MCF 10A (cell line): ENCODE measurements at regions not wholly inside any gene's neighbourhood (a gene's known extent, or its start where the extent isn't known, plus 50 kb on each side); places are given as distances from the start of the nearest gene placed in this dataset.

Source experiments
- BruUV-seq: library from RNA; stranded (reverse); fragments of 400-500 nt; replicated peaks from 2 replicates; lab custom pipeline; 2021; lab: Mats Ljungman, UMichigan
- CTCF ChIA-PET: fragments of 300-600 bp; sonication (Branson Sonifier 250); formaldehyde crosslinking; extraction: SDS; loops from one replicate; lab custom pipeline; 2021; ENCODE audit warnings: antibody characterized with exemption, inconsistent platforms; lab: Yijun Ruan, JAX
- POLR2A ChIA-PET: fragments of 300-600, 350-650 bp; sonication (Branson Sonifier 250); formaldehyde crosslinking; extraction: SDS; loops from one replicate; lab custom pipeline; 2020; ENCODE audit warnings: antibody characterized with exemption, inconsistent platforms; lab: Yijun Ruan, JAX
- DNase-seq: peaks from one replicate; pipeline ENCODE4 v3.0.0-alpha.2; 2018; ENCODE audit not compliant: unreplicated experiment
- H3K27ac Mint-ChIP-seq: one replicate; pipeline ENCODE4 v1.8.0; 2022; ENCODE audit warnings: mild to moderate bottlenecking, low read depth, mixed read lengths; ENCODE audit not compliant: unreplicated experiment
- H3K27me3 Mint-ChIP-seq: one replicate; pipeline ENCODE4 v1.8.0; 2022; ENCODE audit warnings: mixed read lengths; ENCODE audit not compliant: insufficient read depth, unreplicated experiment
- H3K36me3 Mint-ChIP-seq: one replicate; pipeline ENCODE4 v1.8.0; 2022; ENCODE audit warnings: mild to moderate bottlenecking, moderate library complexity, mixed read lengths; ENCODE audit not compliant: insufficient read depth, unreplicated experiment
- H3K4me1 Mint-ChIP-seq: one replicate; pipeline ENCODE4 v1.8.0; 2022; ENCODE audit warnings: mixed read lengths; ENCODE audit not compliant: insufficient read depth, unreplicated experiment
- H3K4me3 Mint-ChIP-seq: one replicate; pipeline ENCODE4 v1.8.0; 2022; ENCODE audit warnings: mild to moderate bottlenecking, moderate library complexity, mixed read lengths; ENCODE audit not compliant: unreplicated experiment
- H3K9me3 Mint-ChIP-seq: one replicate; pipeline ENCODE4 v1.8.0; 2022; ENCODE audit warnings: mixed read lengths; ENCODE audit not compliant: unreplicated experiment
- intact Hi-C: fragments of 100-400 bp; cut with micrococcal nuclease; formaldehyde crosslinking; loops from 2 replicates; pipeline ENCODE4 v1.14.1; 2022
- TF ChIP-seq, protein P1 (sequence below): fragments of 200-600 bp; IDR thresholded peaks from one replicate; pipeline ENCODE4 v1.8.0; 2022; ENCODE audit warnings: antibody characterized with exemption, mild to moderate bottlenecking; ENCODE audit not compliant: unreplicated experiment

DNA sequence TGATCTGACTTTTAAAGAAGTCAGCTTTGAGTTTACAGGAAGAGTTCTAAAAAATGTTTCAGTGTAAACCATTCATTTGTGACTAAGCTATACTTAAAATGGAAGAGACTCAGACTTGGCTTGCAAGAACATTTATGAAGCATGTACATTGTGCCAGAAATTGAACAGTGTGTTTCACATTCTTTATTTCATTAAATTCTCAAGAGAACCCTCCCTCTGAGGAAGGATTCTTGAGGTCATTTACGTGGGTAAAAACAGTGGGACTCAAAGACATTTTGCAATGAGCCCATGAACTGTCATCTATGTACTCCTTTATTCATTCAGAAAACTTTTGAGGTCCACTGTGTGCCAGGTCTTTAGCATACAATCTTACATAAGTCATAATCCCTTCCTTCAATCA is 143.6 kb upstream of the ZNF521 start:
- Mint-ChIP-seq H3K27me3 (no peaks in the 10 kb centered on the region), H3K4me1 (no peaks in the 10 kb centered on the region), H3K36me3 (peaks cover 6% of the 10 kb centered on the region), H3K4me3 (no peak overlapping the region), H3K27ac (no peak overlapping the region), H3K9me3 (peaks cover 40% of the 10 kb centered on the region)
- intact Hi-C loops, result no loop called here
- no peak for DNase-seq
- CTCF ChIA-PET, result interaction anchor here (0.7 kb wide), 1 partner anchor 130 kb away, joined by 3 read pairs; no protein-coding TSS in a partner anchor
- POLR2A ChIA-PET, result no interaction called here
- TF ChIP-seq, protein P1, sequence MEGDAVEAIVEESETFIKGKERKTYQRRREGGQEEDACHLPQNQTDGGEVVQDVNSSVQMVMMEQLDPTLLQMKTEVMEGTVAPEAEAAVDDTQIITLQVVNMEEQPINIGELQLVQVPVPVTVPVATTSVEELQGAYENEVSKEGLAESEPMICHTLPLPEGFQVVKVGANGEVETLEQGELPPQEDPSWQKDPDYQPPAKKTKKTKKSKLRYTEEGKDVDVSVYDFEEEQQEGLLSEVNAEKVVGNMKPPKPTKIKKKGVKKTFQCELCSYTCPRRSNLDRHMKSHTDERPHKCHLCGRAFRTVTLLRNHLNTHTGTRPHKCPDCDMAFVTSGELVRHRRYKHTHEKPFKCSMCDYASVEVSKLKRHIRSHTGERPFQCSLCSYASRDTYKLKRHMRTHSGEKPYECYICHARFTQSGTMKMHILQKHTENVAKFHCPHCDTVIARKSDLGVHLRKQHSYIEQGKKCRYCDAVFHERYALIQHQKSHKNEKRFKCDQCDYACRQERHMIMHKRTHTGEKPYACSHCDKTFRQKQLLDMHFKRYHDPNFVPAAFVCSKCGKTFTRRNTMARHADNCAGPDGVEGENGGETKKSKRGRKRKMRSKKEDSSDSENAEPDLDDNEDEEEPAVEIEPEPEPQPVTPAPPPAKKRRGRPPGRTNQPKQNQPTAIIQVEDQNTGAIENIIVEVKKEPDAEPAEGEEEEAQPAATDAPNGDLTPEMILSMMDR, result no peak
- no TSS peak for BruUV-seq

DNA sequence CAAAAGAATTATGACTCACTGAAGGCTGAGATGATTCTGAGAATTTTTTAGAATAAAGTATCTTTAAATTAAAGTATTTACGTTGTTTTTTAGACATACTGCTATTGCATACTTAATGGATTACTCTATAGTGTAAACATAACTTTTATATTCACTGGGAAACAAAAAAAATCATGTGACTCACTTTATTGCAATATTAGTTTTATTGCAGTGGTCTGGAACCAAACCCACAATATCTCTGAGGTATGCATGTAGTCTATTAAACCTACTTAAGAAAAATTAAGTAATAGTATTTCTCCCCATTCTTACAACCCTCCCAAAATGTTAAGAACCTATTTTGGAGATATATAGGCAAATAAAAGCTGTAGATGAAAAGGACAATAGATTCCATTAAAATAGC is 142.9 kb upstream of the ZNF521 start:
- ChIA-PET CTCF (interaction anchor here (0.7 kb wide), 1 partner anchor 130 kb away, joined by 3 read pairs; no protein-coding TSS in a partner anchor), POLR2A (no interaction called here)
- no peak for DNase-seq
- intact Hi-C loops, result no loop called here
- Mint-ChIP-seq H3K36me3 (peaks cover 6% of the 10 kb centered on the region), H3K27me3 (no peaks in the 10 kb centered on the region), H3K27ac (no peak overlapping the region), H3K9me3 (peaks cover 42% of the 10 kb centered on the region), H3K4me1 (no peaks in the 10 kb centered on the region), H3K4me3 (no peak overlapping the region)
- TF ChIP-seq, protein P1, result no peak
- BruUV-seq, result no TSS peak

DNA sequence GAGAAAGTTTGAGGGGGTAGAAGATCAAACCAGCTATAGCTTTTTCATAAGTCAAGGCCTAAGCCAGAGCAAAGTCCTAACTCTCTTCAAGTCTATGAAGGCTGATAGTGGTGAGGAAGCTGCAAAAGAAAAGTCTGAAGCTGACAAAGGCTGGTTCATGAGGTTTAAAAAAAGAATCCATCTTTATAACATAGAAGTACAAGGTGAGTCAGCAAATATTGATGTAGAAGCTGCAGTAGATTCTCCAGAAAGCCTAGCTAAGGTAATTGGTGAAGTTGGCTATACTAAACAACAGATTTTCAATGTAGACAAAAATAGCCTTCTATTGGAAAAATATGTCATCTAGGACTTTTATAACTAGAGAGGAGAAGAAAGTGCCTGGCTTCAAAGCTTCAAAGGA is 141.4 kb upstream of the ZNF521 start:
- Mint-ChIP-seq H3K27me3 (no peaks in the 10 kb centered on the region), H3K27ac (no peak overlapping the region), H3K36me3 (peaks cover 6% of the 10 kb centered on the region), H3K9me3 (peaks cover 42% of the 10 kb centered on the region), H3K4me1 (no peaks in the 10 kb centered on the region), H3K4me3 (no peak overlapping the region)
- no TSS peak for BruUV-seq
- intact Hi-C loops, result no loop called here
- TF ChIP-seq, protein P1, result no peak
- no peak for DNase-seq
- ChIA-PET CTCF (interaction anchor here (0.6 kb wide), 1 partner anchor 24 kb away, joined by 3 read pairs; no protein-coding TSS in a partner anchor), POLR2A (no interaction called here)

DNA sequence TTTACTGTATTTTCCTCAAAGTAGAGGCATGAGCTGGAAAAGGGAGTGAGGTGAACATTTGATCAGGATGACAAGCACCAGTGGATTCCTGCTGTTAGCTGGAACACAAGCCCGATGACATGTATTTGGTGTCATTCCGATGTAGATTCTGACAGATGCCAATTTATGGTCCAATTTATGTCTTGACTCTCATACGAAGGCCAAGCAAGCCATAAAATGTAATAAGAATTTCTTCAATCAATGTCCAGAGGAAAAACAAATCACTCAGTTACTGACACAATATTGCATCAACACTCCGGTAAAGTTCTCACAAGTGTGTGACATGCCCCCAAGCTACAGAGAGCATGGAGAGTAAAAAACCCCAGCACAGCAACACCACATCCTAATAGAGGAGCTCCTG is 138.3 kb upstream of the ZNF521 start:
- Mint-ChIP-seq H3K27ac (no peak overlapping the region), H3K36me3 (peaks cover 6% of the 10 kb centered on the region), H3K4me1 (no peaks in the 10 kb centered on the region), H3K9me3 (peaks cover 32% of the 10 kb centered on the region), H3K27me3 (no peaks in the 10 kb centered on the region), H3K4me3 (no peak overlapping the region)
- intact Hi-C loops, result no loop called here
- ChIA-PET POLR2A (interaction anchor here (0.8 kb wide), 1 partner anchor 91 kb away, joined by 3 read pairs; no protein-coding TSS in a partner anchor), CTCF (no interaction called here)
- no TSS peak for BruUV-seq
- peak; percentile 0 for DNase-seq
- TF ChIP-seq, protein P1, result no peak
